Neural cell (in vitro differentiated cells): ENCODE measurements at regions not wholly inside any gene's neighbourhood (a gene's known extent, or its start where the extent isn't known, plus 50 kb on each side); places are given as distances from the start of the nearest gene placed in this dataset.

Experiments
- CTCF ChIP-seq: fragments of 450-650 bp; IDR thresholded peaks from 2 replicates; pipeline ENCODE4 v1.5.1; 2014; ENCODE audit warnings: antibody characterized with exemption, mild to moderate bottlenecking, moderate library complexity; ENCODE audit not compliant: poor library complexity, severe bottlenecking
- EZH2 ChIP-seq: fragments of 200-600, 300-800 bp; shearing (Covaris generic), sonication (generic); IDR thresholded peaks from 2 replicates; pipeline ENCODE4 v1.6.1; 2014; ENCODE audit warnings: antibody characterized with exemption, low read length, borderline replicate concordance, mild to moderate bottlenecking; ENCODE audit not compliant: insufficient read depth, poor library complexity, severe bottlenecking
- POLR2AphosphoS5 ChIP-seq: IDR thresholded peaks from 2 replicates; pipeline ENCODE4 v1.6.1; 2012
- REST ChIP-seq: IDR thresholded peaks from 2 replicates; pipeline ENCODE4 v1.6.1; 2012; ENCODE audit warnings: borderline replicate concordance
- TAF1 ChIP-seq: IDR thresholded peaks from 2 replicates; pipeline ENCODE4 v1.6.1; 2012; ENCODE audit warnings: low read depth

GRCh38 chr17:65346166-65346565 lies 209.0 kb downstream of the RGS9 start:
- TF ChIP-seq CTCF = no peak
- TF ChIP-seq REST = no peak
- TF ChIP-seq TAF1 = no peak
- TF ChIP-seq POLR2AphosphoS5 = no peak
- TF ChIP-seq EZH2 = no peak
